ENCODE measurements at regions not wholly inside any gene's neighbourhood (a gene's known extent, or its start where the extent isn't known, plus 50 kb on each side); places are given as distances from the start of the nearest gene placed in this dataset.

DNA sequence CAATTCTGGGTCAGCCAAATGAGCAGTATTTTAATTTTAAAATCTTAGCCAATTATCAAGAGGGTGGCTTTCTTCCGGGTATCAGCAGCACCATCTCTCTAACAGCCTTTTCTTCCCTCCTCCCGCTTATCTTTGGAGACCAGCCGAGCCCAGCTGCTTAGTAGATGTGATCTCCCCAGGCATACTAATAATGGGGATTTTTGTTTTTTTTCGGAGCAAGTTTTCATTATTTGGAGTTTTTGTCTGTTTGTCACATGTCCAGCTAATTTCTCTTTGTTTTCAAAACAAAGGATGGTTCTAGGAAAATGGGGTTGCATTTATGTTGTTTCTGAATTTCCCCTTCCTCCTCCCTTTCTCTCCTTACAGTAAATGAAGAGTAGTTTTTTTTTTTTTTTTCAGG, 170.5 kb upstream of the MPHOSPH6 start:
- TF ChIP-seq POLR2A (IDR thresholded peaks at IDR 0.05; ENCODE audit: low read length): no peak
- no peak for TF ChIP-seq GATA1 (IDR thresholded peaks at IDR 0.05; ENCODE audit: low read depth, low read length)
- DNase-seq: peak in 1 of 2 experiments; percentile 41

DNA sequence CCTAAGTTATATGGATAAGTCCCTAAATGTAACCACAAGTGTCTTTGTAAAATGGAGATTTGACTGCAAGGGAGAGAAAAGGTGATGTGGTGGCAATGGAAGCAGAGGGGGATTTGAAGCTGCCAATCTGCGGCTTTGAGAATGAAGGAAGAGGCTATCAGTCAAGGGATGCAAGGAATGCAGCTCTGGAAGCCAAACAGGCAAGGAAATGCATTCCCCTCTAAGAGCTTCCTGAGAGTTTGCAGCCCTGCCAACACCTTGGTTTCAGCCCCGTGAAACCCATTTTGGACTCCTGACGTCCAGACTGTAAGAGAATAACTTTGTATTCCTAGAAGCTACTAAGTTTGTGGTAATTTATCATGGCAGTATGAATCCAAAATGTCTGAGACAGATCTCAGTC, 167.3 kb upstream of the MPHOSPH6 start:
- no peak for DNase-seq
- no peak for TF ChIP-seq GATA1 (IDR thresholded peaks at IDR 0.05; ENCODE audit: low read depth, low read length)

DNA sequence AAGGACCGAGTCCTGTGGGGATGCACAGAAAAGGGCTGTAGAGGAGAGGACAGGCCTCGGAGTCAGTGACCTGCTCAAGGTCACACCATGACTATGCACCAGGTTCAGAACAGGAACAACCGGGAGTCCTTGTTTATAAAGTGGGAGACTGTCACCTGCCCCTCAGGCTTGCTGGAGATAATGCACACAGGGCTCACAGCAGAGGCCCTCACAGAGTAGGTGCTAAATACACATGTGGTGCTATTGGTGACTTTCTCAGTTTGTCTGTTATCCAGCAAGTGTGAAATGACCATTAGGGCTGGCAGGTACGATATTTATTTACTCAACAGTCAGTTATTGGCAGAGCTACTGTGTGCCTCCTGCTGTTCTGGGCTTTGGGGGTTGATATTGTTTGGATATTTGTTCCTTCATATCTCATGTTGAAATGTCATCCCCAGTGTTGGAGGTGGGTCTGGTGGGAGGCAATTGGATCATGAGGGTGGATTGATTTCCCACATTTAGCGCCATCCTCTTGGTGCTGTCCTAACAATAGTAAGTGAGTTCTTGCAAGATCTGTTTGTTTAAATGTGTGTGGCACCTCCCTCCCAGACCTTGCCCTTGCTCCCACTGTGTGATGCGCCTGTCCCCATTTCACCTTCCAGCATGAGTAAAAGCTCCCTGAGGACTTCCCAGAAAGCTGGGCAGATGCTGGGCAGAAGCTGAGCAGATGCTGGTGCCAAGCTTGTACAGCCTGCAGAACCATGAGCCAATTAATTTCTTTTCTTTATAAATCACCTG, 162.1 kb upstream of the MPHOSPH6 start:
- no peak for DNase-seq
- TF ChIP-seq GATA1 (IDR thresholded peaks at IDR 0.05; ENCODE audit: low read depth, low read length) (no peak), POLR2A (IDR thresholded peaks at IDR 0.05; ENCODE audit: low read length) (no peak)

DNA sequence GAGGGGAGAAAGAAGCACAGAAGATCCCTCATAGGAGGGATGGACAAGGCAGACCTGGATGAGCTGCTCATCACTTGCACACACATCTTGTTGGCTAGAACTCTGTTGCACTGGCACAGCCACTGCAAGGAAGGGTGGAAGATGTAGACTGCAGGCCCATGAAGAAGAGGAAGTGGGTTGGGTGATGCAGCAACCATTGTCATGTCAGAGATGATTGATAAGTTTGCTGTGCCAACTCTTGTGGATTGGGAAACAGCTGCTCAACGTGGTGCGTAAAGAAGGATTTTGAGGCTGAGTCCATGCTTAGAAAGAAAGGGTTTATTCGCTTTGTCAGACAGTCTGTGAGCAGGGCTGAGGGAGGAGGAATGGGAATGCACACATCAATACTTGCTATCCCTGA, 161.4 kb upstream of the MPHOSPH6 start:
- DNase-seq: no peak
- TF ChIP-seq POLR2A (IDR thresholded peaks at IDR 0.05; ENCODE audit: low read length) (no peak), GATA1 (IDR thresholded peaks at IDR 0.05; ENCODE audit: low read depth, low read length) (no peak)

DNA sequence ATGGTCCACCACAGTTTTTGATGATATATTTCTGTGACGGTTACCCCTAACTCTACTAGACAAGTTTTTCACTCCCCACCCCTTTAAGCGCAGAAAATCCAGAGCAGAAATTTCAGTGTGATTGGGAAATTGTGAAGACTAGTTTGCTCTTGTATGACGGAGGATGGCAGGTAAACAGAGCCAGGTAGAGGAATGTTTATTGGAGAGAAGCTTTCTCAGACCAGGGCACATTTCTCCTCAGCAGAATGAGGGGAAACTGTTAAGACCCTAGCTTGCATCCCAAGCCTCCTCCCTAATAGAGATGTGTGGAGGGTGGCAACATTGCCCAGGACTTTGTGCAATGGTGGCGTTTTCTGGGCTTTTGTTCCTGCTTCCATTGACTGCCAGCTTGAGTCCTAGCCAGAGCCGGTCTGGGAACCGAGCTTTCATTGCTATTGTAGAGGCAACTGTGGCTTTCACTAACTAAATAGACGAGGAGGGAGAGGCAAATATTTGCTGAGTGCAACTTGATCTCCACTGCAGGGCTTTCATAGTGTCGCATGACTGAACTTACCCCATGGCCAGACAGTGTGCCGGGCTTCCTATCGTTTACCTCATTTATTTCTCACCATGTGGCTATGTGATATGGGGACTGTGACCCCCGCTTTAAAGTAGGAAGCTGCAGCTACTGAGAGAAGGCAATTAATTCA, 159.6 kb upstream of the MPHOSPH6 start:
- no peak for TF ChIP-seq GATA1 (IDR thresholded peaks at IDR 0.05; ENCODE audit: low read depth, low read length)
- no peak for TF ChIP-seq POLR2A (IDR thresholded peaks at IDR 0.05; ENCODE audit: low read length)
- DNase-seq: no peak

DNA sequence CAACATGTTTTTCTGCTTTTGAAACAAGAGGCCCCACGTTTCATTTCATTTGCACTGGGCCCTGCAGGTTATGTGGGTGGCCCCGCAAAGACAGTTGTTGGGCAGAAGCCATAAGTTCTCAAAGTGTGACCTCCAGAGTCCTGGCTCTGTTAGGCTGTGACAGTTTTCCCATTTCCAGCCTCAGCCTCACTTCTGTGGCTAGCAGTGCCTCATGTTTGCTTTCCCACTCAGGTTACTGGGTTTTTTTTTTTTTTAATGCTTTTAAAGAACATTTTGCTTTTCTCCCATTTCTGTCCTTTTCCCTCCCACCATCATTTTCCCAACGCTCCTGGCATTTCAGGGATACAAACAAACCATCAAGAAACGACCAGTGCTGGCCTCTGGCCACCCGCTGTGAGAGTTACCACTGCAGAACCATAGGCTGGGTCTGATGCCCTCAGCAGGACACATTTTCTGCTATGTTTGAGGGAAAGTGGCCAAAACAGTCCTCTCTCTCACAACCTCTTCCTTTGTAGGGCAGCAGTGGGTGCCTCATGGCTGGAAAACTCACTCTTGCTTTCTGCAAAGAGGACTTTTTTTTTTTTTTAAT, 159.0 kb upstream of the MPHOSPH6 start:
- DNase-seq: no peak
- TF ChIP-seq GATA1 (IDR thresholded peaks at IDR 0.05; ENCODE audit: low read depth, low read length) (no peak), POLR2A (IDR thresholded peaks at IDR 0.05; ENCODE audit: low read length) (no peak)

DNA sequence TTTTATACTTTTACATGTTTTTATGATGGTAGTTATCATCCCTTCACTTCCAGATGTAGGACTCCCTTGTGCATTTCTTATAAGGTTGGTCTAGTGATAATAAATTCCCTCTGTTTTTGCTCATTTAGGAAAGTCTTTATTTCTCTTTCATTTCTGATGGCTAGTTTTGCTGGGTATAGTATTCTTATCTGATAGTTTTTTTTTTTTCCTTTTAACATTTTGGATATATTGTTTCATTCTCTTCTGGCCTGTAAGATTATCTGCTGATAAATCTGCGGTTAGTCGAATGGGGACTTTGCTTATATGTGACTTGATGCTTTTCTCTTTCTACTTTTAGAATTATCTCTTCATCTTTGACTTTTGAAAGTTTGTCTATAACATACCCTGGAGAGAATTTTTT, 153.1 kb upstream of the MPHOSPH6 start:
- TF ChIP-seq GATA1 (IDR thresholded peaks at IDR 0.05; ENCODE audit: low read depth, low read length) (no peak), POLR2A (IDR thresholded peaks at IDR 0.05; ENCODE audit: low read length) (no peak)
- DNase-seq: no peak

DNA sequence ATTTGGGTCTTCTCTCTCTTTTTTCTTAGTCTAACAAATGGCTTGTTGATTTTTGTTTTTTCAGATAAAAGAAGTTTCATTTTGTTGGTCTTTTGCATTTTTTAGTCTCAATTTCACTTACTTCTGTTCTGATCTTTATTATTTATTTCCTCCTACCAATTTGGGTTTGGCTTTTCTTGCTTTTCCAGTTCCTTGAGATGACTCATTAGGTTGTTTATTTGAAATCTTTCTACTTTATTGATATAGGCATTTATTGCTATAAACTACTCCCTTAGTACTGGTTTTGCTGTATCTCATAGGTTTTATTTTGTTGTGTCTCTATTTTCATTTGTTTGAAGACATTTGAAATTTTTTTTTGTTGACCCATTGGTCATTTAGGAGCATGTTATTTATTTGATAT, 152.2 kb upstream of the MPHOSPH6 start:
- DNase-seq: no peak
- no peak for TF ChIP-seq POLR2A (IDR thresholded peaks at IDR 0.05; ENCODE audit: low read length)
- TF ChIP-seq GATA1 (IDR thresholded peaks at IDR 0.05; ENCODE audit: low read depth, low read length): no peak

DNA sequence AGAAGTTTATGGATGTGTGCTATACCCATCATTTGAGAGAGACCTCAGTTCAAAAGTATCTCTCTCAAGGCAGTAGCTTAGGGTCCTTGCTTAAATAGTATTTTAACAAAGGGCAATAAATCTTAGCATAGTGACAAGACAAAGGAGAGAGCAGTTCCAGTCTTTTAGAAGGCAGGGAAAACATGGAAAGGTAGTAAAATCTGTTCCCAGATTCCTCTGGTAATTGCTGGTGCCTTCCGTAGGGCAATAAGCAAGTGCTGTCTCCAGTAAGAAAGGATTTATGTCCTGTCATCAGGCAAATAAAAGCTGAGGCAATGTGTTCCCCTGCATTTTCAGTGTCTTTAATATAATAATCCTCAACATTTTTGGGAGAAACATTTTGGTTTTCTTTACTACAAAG, 149.0 kb upstream of the MPHOSPH6 start:
- TF ChIP-seq POLR2A (IDR thresholded peaks at IDR 0.05; ENCODE audit: low read length) (no peak), GATA1 (IDR thresholded peaks at IDR 0.05; ENCODE audit: low read depth, low read length) (no peak)
- no peak for DNase-seq

DNA sequence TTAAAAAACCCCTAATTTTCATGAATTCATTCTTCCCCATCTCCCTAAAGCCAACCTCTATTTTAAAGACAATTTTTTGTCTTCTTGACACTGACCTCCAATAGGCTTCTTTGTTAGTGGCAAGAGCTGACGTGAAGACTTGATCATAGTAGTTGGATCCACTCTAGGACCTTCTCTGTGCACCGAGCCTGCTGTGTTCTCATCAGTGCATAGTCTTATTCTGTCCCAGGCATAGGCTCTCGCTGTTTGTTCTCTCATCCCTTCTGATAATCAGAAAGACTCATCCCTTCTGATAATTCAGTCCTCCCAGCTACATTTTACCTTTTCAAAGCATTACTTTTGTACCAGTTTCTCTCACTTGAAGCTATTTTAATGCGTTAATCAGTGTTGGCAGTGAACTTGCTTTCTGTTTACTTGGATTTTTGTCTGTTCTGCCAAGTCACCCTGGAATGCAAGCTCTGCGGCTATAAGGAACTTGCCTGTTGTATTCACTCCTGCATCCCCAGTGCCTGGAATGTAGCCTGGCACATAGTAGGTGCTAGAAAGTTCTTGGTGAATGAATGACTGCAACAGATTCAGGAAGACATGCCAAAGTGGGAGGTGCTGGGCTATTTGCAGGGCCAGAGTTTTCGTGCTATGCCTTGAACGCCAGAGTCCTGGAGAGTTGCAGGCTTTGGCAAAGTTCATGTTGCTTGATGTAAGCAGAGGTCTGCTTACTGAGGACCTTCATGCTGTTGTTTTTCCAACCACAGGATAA, 147.6 kb upstream of the MPHOSPH6 start:
- no peak for TF ChIP-seq GATA1 (IDR thresholded peaks at IDR 0.05; ENCODE audit: low read depth, low read length)
- TF ChIP-seq POLR2A (IDR thresholded peaks at IDR 0.05; ENCODE audit: low read length): no peak
- no peak for DNase-seq

DNA sequence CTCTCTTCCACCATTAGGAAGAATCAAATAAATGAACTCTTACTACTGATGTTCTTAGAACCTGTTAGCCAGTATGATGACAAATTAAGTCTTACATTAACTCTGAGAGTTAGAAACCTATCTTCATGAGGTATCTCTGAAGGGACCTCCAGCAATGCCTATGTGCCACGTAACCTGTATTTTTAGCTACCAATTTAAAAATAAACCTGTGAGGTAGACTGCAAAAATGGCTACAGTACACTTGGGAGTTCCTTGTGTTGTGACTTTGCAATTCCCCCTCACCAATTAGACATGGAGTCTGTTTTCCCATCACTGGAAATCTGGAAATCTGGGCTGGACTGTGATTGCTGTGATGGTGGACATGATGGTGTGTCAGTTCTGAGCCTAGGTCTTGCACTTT, 143.7 kb upstream of the MPHOSPH6 start:
- TF ChIP-seq GATA1 (IDR thresholded peaks at IDR 0.05; ENCODE audit: low read depth, low read length): no peak
- DNase-seq: no peak

DNA sequence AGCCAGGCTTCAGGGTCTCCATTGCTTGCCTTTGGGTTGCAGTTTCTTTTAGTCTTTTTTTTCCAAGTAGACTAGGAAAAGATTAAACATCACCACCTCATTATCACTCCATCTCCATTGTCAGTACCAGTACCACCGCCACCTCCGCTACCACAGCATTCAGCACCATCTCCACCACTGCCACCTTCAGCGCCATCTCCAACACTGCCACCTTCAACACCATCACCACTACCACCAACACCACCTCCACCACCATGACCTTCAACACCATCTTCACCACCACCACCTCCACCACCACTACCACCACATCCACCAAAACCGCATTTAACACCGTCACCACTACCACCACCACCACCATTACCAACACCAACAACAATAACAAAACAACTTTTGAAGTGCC, 141.5 kb upstream of the MPHOSPH6 start:
- no peak for DNase-seq
- TF ChIP-seq GATA1 (IDR thresholded peaks at IDR 0.05; ENCODE audit: low read depth, low read length): no peak
- no peak for TF ChIP-seq POLR2A (IDR thresholded peaks at IDR 0.05; ENCODE audit: low read length)

DNA sequence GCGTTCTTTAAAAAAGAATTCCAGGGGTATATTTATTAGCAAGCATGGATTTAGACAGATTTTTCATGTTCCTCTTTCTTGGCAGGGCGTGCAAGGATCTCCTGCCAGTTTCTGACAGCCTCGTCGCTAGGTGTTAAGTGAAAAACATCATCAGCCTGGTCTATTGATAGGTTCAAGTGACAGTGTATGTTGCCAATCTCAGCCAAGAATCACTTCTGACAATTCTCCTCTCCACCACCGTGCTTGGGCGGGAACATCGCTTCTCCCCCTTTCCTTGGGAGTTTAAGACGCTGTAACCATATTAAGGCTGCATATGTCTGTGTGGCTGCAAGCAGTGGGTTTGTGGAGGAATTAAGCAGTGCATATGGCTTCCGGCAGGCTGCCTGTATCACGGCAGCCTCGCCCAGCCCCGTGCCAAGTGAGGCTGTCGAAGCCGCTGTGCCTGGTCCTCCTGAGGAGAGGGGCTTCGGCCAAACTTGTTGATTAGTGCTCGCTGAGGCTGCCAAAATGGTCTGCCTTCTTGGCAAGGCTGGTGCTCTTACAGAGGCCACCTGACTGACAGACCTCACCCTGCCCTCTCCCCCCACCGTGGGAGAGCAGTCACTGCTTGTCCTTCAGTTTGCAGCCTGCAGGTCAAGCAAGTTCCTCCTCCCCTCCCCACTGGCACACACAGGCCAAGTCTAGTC, 132.2 kb upstream of the MPHOSPH6 start:
- DNase-seq: no peak
- TF ChIP-seq POLR2A (IDR thresholded peaks at IDR 0.05; ENCODE audit: low read length): no peak
- TF ChIP-seq GATA1 (IDR thresholded peaks at IDR 0.05; ENCODE audit: low read depth, low read length): no peak

All from erythroblast (primary cell).